ENCODE measurements at regions not wholly inside any gene's neighbourhood (a gene's known extent, or its start where the extent isn't known, plus 50 kb on each side); places are given as distances from the start of the nearest gene placed in this dataset.

GRCh38 chr18:61943175-61943964 is 50.6 kb upstream of the RNF152 start:
- no peaks in the 10 kb centered on the region for H3K27me3 ChIP-seq
- no peak for DNase-seq
- no peaks in the 10 kb centered on the region for H3K36me3 ChIP-seq
- H3K9me3 ChIP-seq = no peaks in the 10 kb centered on the region
- no peak overlapping the region for H3K4me3 ChIP-seq
- H3K4me1 ChIP-seq = peaks cover 0 to 5% of the 10 kb centered on the region in 2 donors
- ATAC-seq = no peak
- intact Hi-C loops (cut with DNase I) = no loop called here
- H3K27ac ChIP-seq = no peak overlapping the region
- TF ChIP-seq CTCF (IDR thresholded peaks at IDR 0.05) = no peak

Data from left lung (tissue), 4 donors.